Posterior cingulate gyrus (tissue), 11 donors: ENCODE measurements at regions not wholly inside any gene's neighbourhood (a gene's known extent, or its start where the extent isn't known, plus 50 kb on each side); places are given as distances from the start of the nearest gene placed in this dataset.
A peak's percentile ranks its signal among the peaks of the same experiment; 100 is the strongest.
"Not testable (repeated sequence)": the region's sequence is repeated elsewhere in the genome, so short reads cannot be mapped to it uniquely, and the experiment has no call there.

Source experiments
- DNase-seq, 10 donors: peaks; one replicate each; pipeline versions ENCODE4 v3.0.0 to v3.0.0-alpha.2; 2020 to 2021; ENCODE audit warnings: mixed read lengths in 3 of 10
- intact Hi-C: fragments of 100-400 bp; cut with DNase I; formaldehyde crosslinking; loops from one replicate; pipeline ENCODE4 v1.15.1; 2023

DNA sequence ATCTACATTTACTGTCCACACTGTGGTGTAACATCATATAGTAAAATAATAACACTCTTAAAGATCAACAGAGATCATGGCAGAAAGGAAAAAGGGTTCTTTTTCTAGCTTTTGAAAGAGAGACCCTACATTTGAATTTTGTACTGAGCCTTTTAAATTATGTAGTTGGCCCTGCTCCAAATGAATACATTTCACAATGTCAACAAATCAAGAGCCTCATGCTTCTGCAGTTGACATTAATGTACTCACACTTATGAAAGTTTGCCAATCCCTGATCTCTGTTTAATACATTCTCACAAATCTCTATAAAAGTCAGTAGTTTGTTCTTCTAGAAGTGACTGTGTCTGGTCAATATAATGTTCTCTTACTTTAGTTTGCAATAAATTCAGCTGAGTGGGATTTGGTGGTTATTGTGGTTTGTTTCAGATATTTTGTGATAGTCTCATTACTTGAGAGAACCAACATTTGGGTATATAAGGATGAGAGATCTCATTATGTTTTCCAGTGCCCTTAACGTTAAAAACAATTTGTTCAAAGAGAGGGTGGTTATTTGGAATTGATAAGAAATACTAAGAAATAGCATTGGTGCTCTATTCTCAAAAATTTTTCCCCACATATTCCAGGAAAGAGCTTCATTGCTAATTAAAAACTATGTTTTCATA lies 277.8 kb upstream of the FTMT start:
- no peak for DNase-seq
- intact Hi-C loops = no loop called here

- DNase-seq = no peak
- intact Hi-C loops = no loop called here
Observed at GRCh38 chr5:121581588-121581987, 270.1 kb upstream of the FTMT start.

DNA sequence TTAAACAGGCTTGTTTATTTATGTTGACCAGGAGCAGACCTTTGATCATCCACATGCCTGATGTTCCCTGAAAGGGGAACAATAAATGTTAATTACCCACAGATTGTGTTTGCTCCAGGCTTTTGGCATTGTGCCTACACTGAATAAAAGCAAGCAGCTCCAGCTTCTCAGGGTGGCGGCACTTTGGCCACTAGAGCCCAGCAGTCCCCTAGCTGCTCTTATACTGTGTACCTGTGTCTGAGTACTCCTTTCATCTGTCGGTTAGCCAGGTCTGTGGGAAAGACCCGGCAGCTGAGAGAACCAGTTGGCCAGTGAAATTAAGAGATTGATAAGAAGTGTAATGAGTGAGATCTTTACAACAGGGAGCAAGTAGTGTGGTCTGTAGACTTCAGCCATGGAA lies 254.8 kb upstream of the FTMT start:
- no peak for DNase-seq
- intact Hi-C loops = no loop called here

DNA sequence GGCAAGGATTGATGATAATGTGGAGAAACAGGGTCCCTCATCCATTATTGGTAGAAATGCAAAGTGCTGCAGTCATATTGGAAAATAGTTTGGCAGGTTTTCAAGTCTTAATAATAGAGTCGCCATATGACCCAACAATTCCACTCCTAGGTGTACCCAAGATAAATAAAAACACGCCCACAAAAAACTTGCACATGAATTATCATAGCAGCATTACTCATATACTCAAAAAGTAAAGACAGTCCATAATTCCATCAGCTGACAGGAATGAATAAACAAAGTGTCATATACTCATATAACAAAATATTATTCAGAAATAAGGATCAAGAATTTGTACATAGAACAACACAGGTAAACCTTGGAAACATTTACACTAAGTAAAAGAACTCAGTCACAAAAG lies 242.9 kb upstream of the FTMT start:
- intact Hi-C loops = no loop called here
- no peak for DNase-seq

DNA sequence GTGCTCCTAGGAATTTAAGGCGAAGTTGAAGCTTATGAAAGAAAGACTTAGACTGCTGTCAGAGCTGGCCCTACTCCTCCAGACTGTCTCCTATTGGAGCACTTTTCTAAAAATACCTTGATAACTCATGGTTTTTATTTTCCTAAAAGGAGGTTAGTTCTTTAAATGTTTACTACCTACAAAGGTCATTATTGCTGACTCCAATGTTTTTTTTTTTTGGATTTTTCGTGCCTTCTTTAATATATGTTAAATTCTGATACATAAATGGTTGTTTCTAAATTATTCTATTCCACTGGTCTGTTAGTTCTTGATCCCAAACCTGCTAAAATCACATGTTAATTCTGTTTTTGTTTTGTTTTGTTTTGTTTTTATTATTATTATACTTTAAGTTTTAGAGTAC lies 227.6 kb upstream of the FTMT start:
- DNase-seq = no peak
- intact Hi-C loops = no loop called here

- no peak for DNase-seq
- intact Hi-C loops = no loop called here
Observed at GRCh38 chr5:121628783-121629182, 222.9 kb upstream of the FTMT start.

DNA sequence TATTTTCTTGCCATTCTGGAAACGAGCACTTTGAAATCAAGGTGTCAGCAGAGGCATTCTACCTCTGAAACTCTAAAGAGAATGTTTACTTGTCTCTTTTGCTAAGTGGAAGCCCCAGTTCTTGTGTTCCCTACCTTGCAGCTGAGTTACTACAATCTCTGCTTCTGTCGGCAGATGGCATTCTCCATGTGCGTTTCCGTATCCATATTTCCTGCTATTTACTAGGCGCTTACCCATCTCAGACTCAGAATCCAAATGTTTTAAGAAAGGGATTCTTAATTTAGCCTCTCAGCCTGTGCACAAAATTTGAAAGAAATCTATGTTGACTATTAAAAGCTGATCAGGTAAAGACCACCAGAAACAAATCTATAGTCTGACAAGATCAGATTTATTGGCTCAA lies 221.3 kb upstream of the FTMT start:
- peak in 2 of 10 donors; percentile 13 to 67 for DNase-seq

GRCh38 chr5:121634946-121635345 lies 216.7 kb upstream of the FTMT start:
- intact Hi-C loops = loop anchor here (10.0 kb wide), 1 partner anchor 230 kb away; no protein-coding TSS in a partner anchor
- no peak for DNase-seq

More for the DNA sequence above, 221.3 kb upstream of the FTMT start:
- intact Hi-C loops = loop anchor here (10.0 kb wide), 1 partner anchor 234 kb away; no protein-coding TSS in a partner anchor

GRCh38 chr5:121638126-121638525 lies 213.6 kb upstream of the FTMT start:
- intact Hi-C loops = loop anchor here (10.0 kb wide), 1 partner anchor 227 kb away; no protein-coding TSS in a partner anchor
- no peak for DNase-seq

DNA sequence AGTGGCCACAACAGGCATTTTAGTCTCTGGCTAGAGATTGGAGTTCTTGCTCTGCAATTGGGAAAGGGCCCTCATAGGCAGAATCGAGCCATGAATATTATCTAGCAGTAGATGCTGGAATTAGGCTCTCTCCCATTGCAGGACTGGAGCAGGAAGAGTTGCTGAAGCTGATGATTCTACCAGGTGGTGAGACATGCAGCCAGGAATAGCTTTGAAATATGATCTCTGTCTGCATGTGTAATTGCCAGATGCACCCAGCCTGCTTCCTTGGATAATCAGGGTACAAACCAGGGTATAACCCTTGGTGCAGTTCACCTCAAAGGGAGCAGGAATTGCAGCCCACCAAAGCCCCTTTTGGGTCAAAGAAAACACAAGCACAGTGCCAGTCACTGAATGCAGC lies 211.4 kb upstream of the FTMT start:
- no peak for DNase-seq
- intact Hi-C loops = no loop called here

- DNase-seq = no peak
- intact Hi-C loops = no loop called here
Observed at GRCh38 chr5:121658221-121658620, 193.5 kb upstream of the FTMT start.

DNA sequence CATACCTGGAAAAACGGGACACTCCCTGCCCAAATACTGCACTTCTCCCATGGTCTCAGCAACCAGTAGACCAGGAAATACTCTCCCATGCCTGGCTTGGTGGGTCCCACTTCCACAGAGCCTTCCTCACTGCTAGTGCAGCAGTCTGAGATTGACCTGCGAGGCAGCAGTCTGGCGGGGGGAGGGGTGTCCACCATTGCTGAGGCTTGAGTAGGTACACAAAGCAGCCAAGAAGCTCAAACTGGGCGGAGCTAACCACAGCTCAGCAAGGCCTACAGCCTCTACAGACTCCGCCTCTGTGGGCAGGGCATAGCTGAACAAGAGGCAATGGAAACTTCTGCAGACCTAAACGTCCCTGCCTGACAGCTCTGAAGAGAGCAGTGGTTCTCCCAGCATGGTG lies 191.5 kb upstream of the FTMT start:
- peak in 2 of 10 donors; percentile 55 to 59 for DNase-seq

GRCh38 chr5:121665542-121665941 lies 186.1 kb upstream of the FTMT start:
- intact Hi-C loops, DNase-seq: not testable (repeated sequence)

More for the DNA sequence above, 191.5 kb upstream of the FTMT start:
- intact Hi-C loops = no loop called here

- intact Hi-C loops = no loop called here
- no peak for DNase-seq
Observed at GRCh38 chr5:121667292-121667691, 184.4 kb upstream of the FTMT start.

DNA sequence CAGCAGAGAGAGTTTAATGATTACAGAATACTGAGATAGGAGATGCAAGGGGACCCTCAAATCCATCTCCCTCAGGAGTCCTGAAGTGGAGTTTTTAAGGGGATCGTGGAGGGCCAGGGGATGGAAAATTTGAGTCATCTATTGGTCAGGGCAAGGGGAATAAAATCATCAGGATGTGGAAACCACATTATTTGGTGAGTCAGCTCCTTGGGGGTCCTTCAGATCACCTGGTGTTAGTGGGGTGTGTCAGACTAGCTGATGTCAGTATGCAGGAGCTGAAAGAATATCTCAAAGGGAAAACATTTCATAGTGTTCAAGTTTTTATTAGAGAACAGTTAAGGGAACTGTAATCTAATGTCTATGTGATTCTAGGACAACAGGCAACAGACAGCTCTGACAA lies 183.0 kb upstream of the FTMT start:
- DNase-seq = no peak
- intact Hi-C loops = no loop called here

- no peak for DNase-seq
- intact Hi-C loops = no loop called here
Observed at GRCh38 chr5:121671624-121672023, 180.1 kb upstream of the FTMT start.

DNA sequence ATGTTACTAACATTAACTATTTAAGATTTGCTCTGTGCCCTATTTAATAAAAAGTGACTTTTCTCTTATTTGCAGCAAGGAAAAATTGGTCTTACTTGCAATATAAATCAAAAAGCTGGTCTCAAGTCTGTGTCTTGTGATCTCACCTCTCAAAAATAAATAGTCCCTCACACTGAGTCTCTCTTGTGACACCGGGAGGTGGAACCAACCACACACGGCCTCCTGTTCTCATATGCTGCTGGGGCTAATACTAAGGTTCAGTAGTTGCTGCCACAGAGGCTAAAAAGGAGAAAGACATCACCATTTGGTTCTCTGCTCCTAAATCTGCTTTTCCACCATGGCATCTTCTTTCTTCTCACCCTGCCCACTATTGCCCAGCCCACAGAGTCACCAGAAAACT lies 175.8 kb upstream of the FTMT start:
- DNase-seq = no peak
- intact Hi-C loops = no loop called here

DNA sequence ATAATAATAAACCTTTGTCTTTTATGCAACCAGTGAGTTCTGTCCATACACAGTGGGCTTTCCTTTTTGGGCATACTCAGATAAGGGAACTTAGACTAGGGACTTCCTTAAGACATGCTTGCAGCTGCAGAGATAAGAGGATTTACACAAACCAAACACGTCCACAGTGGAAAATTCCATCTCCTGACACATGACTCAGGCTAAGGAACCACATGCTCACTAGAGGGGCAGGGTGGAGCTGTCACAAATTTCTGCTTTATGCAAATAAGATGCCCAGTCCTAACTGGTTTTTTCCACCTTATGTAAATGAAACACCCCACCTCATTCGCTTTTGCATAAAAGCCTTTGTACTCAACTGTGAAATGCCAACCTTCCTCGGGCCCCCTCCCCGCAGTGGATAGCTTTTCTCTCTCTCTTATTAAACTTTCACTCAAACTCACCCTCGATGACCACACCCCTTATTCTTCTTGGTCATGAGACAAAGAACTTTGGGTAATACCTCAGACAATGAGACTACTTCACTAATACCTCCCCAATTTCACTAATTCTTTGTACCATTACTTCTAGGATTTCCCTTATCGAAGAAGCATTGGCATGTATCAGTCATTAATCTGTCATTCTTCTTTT lies 170.3 kb upstream of the FTMT start:
- DNase-seq = no peak
- intact Hi-C loops = no loop called here

GRCh38 chr5:121688126-121688525 lies 163.6 kb upstream of the FTMT start:
- no peak for DNase-seq
- intact Hi-C loops = no loop called here

GRCh38 chr5:121688781-121689180 lies 162.9 kb upstream of the FTMT start:
- no peak for DNase-seq
- intact Hi-C loops = no loop called here

- DNase-seq = no peak
- intact Hi-C loops = no loop called here
Observed at GRCh38 chr5:121691478-121691877, 160.2 kb upstream of the FTMT start.

- intact Hi-C loops = no loop called here
- no peak for DNase-seq
Observed at GRCh38 chr5:121692158-121692557, 159.5 kb upstream of the FTMT start.
